GM19351 (cell line): ENCODE measurements at regions not wholly inside any gene's neighbourhood (a gene's known extent, or its start where the extent isn't known, plus 50 kb on each side); places are given as distances from the start of the nearest gene placed in this dataset.
A peak's percentile ranks its signal among the peaks of the same experiment; 100 is the strongest.

Source experiments
- ATAC-seq: cut with Tn5 transposase; IDR thresholded peaks from one replicate; pipeline ENCODE4 v1.9.1; 2021; ENCODE audit warnings: mild to moderate bottlenecking, moderate library complexity; ENCODE audit not compliant: unreplicated experiment

GRCh38 chr5:14019768-14020290 is 75.3 kb upstream of the DNAH5 start:
- ATAC-seq: no peak

GRCh38 chr5:14017904-14018303 is 73.4 kb upstream of the DNAH5 start:
- no peak for ATAC-seq

GRCh38 chr5:14016549-14016948 is 72.1 kb upstream of the DNAH5 start:
- no peak for ATAC-seq

- ATAC-seq: peak; percentile 91
These were observed 66.9 kb upstream of the DNAH5 start for GRCh38 chr5:14011089-14012020.

- ATAC-seq: no peak
These were observed 65.1 kb upstream of the DNAH5 start for GRCh38 chr5:14009575-14009974.

- no peak for ATAC-seq
These were observed 64.4 kb upstream of the DNAH5 start for GRCh38 chr5:14008819-14009311.

- no peak for ATAC-seq
These were observed 62.5 kb upstream of the DNAH5 start for GRCh38 chr5:14006823-14007520.

- ATAC-seq: no peak
These were observed 60.3 kb upstream of the DNAH5 start for GRCh38 chr5:14004598-14005394.

- no peak for ATAC-seq
These were observed 59.4 kb upstream of the DNAH5 start for GRCh38 chr5:14003936-14004335.

GRCh38 chr5:14003513-14003912 is 59.0 kb upstream of the DNAH5 start:
- ATAC-seq: no peak

- no peak for ATAC-seq
These were observed 53.8 kb upstream of the DNAH5 start for GRCh38 chr5:13998254-13998653.

GRCh38 chr5:13997514-13997913 is 53.0 kb upstream of the DNAH5 start:
- no peak for ATAC-seq

GRCh38 chr5:13994621-13995253 is 50.2 kb upstream of the DNAH5 start:
- peak; percentile 88 for ATAC-seq
